OCI-LY3 (cell line): ENCODE measurements at regions not wholly inside any gene's neighbourhood (a gene's known extent, or its start where the extent isn't known, plus 50 kb on each side); places are given as distances from the start of the nearest gene placed in this dataset.

Experiments used
- EZH2phosphoT487 ChIP-seq: fragments of 200-600 bp; shearing (Covaris generic); IDR thresholded peaks from 2 replicates; pipeline ENCODE4 v1.6.1; 2018; ENCODE audit warnings: antibody characterized with exemption, mixed run types, low read depth
- TF ChIP-seq, protein P1 (sequence below): fragments of 200-600, 300-600 bp; sonication (generic); IDR thresholded peaks from 2 replicates; pipeline ENCODE4 v1.5.1; 2014; ENCODE audit warnings: antibody characterized with exemption, low read length, low read depth

DNA sequence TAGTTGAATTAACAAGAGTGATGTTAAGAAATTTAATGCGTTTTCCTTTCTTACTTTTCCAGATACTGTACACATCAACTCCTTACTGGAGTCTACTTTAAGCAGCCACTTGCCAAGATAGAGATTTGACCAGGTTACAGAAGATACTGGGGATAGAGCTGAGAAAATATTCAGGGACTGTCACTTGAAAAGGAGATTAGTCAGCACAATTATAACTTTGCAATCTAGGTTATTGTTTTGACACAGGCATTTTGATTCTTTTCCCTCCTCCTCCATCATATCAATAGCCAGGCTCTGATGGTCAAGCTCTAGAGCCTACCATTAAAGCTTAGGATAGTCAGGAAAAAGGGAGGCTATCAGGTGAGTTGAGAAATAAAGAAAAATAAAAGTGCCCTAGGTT lies 345.9 kb upstream of the ITGA1 start:
- TF ChIP-seq, protein P1, sequence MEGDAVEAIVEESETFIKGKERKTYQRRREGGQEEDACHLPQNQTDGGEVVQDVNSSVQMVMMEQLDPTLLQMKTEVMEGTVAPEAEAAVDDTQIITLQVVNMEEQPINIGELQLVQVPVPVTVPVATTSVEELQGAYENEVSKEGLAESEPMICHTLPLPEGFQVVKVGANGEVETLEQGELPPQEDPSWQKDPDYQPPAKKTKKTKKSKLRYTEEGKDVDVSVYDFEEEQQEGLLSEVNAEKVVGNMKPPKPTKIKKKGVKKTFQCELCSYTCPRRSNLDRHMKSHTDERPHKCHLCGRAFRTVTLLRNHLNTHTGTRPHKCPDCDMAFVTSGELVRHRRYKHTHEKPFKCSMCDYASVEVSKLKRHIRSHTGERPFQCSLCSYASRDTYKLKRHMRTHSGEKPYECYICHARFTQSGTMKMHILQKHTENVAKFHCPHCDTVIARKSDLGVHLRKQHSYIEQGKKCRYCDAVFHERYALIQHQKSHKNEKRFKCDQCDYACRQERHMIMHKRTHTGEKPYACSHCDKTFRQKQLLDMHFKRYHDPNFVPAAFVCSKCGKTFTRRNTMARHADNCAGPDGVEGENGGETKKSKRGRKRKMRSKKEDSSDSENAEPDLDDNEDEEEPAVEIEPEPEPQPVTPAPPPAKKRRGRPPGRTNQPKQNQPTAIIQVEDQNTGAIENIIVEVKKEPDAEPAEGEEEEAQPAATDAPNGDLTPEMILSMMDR = no peak
- TF ChIP-seq EZH2phosphoT487 = no peak
